WTC11 (cell line): ENCODE measurements at regions not wholly inside any gene's neighbourhood (a gene's known extent, or its start where the extent isn't known, plus 50 kb on each side); places are given as distances from the start of the nearest gene placed in this dataset.
"Not testable (repeated sequence)": the region's sequence is repeated elsewhere in the genome, so short reads cannot be mapped to it uniquely, and the experiment has no call there.

Source experiments
- CREB1 ChIP-seq: sonication (generic); formaldehyde crosslinking; IDR thresholded peaks from 2 replicates; pipeline ENCODE4 v1.8.0; 2023; ENCODE audit warnings: mild to moderate bottlenecking, missing genetic modification reagents
- JUN ChIP-seq: sonication (generic); formaldehyde crosslinking; IDR thresholded peaks from 2 replicates; pipeline ENCODE4 v1.8.0; 2023; ENCODE audit warnings: mild to moderate bottlenecking, missing genetic modification reagents
- KAT7 ChIP-seq: sonication (generic); formaldehyde crosslinking; IDR thresholded peaks from 2 replicates; pipeline ENCODE4 v1.8.1; 2023; ENCODE audit warnings: missing genetic modification reagents, mild to moderate bottlenecking, borderline replicate concordance
- SP1 ChIP-seq: sonication (generic); formaldehyde crosslinking; conservative IDR thresholded peaks from 2 replicates; pipeline ENCODE4 v1.8.1; 2022; ENCODE audit warnings: missing genetic modification reagents
- TF ChIP-seq, protein P1 (sequence below): sonication (generic); formaldehyde crosslinking; IDR thresholded peaks from 2 replicates; pipeline ENCODE4 v1.8.0; 2022; ENCODE audit warnings: mild to moderate bottlenecking, missing genetic modification reagents
- TF ChIP-seq, protein P2 (sequence below): fragments of 250-450 bp; sonication (Bioruptor Pico); IDR thresholded peaks from 2 replicates; pipeline ENCODE4 v1.9.0; 2021; ENCODE audit warnings: mild to moderate bottlenecking
- TF ChIP-seq, protein P3 (sequence below): fragments of 200-600 bp; IDR thresholded peaks from 2 replicates; pipeline ENCODE4 v1.8.0; 2022; ENCODE audit warnings: antibody characterized with exemption

DNA sequence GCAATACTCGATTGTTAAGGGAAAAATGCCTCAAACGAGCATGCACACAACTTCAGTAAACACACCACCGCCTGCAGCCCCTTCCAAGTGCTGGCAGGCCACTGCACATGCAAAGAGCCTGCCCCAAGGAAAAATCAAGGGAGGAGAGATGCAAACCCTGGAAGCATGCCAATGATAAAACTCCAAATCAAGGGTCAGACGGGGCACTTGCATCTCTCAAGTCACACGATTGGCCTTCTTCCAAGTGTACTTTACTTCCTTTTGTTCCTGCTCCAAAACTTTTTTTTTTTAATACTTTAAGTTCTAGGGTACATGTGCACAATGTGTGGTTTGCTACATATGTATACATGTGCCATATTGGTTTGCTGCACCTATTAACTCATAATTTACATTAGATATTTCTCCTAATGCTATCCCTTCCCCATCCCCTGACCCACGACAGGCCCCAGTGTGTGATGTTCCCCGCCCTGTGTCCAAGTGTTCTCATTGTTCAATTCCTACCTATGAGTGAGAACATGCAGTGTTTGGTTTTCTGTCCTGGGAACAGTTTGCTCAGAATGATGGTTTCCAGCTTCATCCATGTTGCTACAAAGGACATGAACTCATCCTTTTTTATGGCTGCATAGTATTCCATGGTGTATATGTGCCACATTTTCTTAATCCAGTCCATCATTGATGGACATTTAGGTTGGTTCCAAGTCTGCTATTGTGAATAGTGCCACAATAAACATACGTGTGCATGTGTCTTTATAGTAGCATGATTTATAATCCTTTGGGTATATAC lies 157.8 kb downstream of the MAIP1 start:
- TF ChIP-seq, protein P1, sequence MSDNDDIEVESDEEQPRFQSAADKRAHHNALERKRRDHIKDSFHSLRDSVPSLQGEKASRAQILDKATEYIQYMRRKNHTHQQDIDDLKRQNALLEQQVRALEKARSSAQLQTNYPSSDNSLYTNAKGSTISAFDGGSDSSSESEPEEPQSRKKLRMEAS = not testable (repeated sequence)
- not testable (repeated sequence) for TF ChIP-seq SP1; KAT7; JUN (CRISPR knock-in tag); CREB1
- TF ChIP-seq, protein P2, sequence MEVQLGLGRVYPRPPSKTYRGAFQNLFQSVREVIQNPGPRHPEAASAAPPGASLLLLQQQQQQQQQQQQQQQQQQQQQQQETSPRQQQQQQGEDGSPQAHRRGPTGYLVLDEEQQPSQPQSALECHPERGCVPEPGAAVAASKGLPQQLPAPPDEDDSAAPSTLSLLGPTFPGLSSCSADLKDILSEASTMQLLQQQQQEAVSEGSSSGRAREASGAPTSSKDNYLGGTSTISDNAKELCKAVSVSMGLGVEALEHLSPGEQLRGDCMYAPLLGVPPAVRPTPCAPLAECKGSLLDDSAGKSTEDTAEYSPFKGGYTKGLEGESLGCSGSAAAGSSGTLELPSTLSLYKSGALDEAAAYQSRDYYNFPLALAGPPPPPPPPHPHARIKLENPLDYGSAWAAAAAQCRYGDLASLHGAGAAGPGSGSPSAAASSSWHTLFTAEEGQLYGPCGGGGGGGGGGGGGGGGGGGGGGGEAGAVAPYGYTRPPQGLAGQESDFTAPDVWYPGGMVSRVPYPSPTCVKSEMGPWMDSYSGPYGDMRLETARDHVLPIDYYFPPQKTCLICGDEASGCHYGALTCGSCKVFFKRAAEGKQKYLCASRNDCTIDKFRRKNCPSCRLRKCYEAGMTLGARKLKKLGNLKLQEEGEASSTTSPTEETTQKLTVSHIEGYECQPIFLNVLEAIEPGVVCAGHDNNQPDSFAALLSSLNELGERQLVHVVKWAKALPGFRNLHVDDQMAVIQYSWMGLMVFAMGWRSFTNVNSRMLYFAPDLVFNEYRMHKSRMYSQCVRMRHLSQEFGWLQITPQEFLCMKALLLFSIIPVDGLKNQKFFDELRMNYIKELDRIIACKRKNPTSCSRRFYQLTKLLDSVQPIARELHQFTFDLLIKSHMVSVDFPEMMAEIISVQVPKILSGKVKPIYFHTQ (CRISPR knock-in tag) = not testable (repeated sequence)
- TF ChIP-seq, protein P3, sequence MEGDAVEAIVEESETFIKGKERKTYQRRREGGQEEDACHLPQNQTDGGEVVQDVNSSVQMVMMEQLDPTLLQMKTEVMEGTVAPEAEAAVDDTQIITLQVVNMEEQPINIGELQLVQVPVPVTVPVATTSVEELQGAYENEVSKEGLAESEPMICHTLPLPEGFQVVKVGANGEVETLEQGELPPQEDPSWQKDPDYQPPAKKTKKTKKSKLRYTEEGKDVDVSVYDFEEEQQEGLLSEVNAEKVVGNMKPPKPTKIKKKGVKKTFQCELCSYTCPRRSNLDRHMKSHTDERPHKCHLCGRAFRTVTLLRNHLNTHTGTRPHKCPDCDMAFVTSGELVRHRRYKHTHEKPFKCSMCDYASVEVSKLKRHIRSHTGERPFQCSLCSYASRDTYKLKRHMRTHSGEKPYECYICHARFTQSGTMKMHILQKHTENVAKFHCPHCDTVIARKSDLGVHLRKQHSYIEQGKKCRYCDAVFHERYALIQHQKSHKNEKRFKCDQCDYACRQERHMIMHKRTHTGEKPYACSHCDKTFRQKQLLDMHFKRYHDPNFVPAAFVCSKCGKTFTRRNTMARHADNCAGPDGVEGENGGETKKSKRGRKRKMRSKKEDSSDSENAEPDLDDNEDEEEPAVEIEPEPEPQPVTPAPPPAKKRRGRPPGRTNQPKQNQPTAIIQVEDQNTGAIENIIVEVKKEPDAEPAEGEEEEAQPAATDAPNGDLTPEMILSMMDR = not testable (repeated sequence)
